Bronchial epithelial cell (primary cell): ENCODE measurements at regions not wholly inside any gene's neighbourhood (a gene's known extent, or its start where the extent isn't known, plus 50 kb on each side); places are given as distances from the start of the nearest gene placed in this dataset.

Experiments used
- DNase-seq: peaks from one replicate; pipeline ENCODE4 v3.0.0-alpha.2; 2010; ENCODE audit warnings: low read depth
- FAIRE-seq: peaks from 2 replicates; lab custom pipeline; 2011; peaks lifted over from hg19 to GRCh38; lab: Jason Lieb, UNC
- H3K27me3 ChIP-seq: 2 replicates; pipeline ENCODE4 v1.5.1; 2011; ENCODE audit warnings: low read length; ENCODE audit not compliant: control insufficient read depth, insufficient read depth
- H3K36me3 ChIP-seq: 2 replicates; pipeline ENCODE4 v1.5.1; 2011; ENCODE audit warnings: low read length; ENCODE audit not compliant: control insufficient read depth, insufficient read depth
- H3K4me3 ChIP-seq: 2 replicates; pipeline ENCODE4 v1.5.1; 2011; ENCODE audit warnings: mild to moderate bottlenecking, low read depth, low read length, control low read depth
- TF ChIP-seq, protein P1 (sequence below): IDR thresholded peaks from 2 replicates; pipeline ENCODE4 v1.5.1; 2011; ENCODE audit warnings: mild to moderate bottlenecking, moderate library complexity, low read length, control low read depth, inconsistent platforms; ENCODE audit not compliant: insufficient read depth, severe bottlenecking

- FAIRE-seq (no peak), DNase-seq (no peak)
- TF ChIP-seq, protein P1, sequence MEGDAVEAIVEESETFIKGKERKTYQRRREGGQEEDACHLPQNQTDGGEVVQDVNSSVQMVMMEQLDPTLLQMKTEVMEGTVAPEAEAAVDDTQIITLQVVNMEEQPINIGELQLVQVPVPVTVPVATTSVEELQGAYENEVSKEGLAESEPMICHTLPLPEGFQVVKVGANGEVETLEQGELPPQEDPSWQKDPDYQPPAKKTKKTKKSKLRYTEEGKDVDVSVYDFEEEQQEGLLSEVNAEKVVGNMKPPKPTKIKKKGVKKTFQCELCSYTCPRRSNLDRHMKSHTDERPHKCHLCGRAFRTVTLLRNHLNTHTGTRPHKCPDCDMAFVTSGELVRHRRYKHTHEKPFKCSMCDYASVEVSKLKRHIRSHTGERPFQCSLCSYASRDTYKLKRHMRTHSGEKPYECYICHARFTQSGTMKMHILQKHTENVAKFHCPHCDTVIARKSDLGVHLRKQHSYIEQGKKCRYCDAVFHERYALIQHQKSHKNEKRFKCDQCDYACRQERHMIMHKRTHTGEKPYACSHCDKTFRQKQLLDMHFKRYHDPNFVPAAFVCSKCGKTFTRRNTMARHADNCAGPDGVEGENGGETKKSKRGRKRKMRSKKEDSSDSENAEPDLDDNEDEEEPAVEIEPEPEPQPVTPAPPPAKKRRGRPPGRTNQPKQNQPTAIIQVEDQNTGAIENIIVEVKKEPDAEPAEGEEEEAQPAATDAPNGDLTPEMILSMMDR = no peak
- Histone ChIP-seq H3K36me3 (no peaks in the 10 kb centered on the region), H3K4me3 (no peak overlapping the region), H3K27me3 (no peaks in the 10 kb centered on the region)
Measured at GRCh38 chr11:122398167-122398566, 257.4 kb upstream of the UBASH3B start.

GRCh38 chr11:122395282-122395681 lies 260.2 kb upstream of the UBASH3B start:
- TF ChIP-seq, protein P1 = no peak
- DNase-seq (no peak), FAIRE-seq (no peak)
- Histone ChIP-seq H3K36me3 (no peaks in the 10 kb centered on the region), H3K27me3 (no peaks in the 10 kb centered on the region), H3K4me3 (no peak overlapping the region)

GRCh38 chr11:122394313-122394712 lies 261.2 kb upstream of the UBASH3B start:
- Histone ChIP-seq H3K4me3 (no peak overlapping the region), H3K36me3 (no peaks in the 10 kb centered on the region), H3K27me3 (no peaks in the 10 kb centered on the region)
- no peak for FAIRE-seq
- DNase-seq = no peak
- TF ChIP-seq, protein P1 = no peak

DNA sequence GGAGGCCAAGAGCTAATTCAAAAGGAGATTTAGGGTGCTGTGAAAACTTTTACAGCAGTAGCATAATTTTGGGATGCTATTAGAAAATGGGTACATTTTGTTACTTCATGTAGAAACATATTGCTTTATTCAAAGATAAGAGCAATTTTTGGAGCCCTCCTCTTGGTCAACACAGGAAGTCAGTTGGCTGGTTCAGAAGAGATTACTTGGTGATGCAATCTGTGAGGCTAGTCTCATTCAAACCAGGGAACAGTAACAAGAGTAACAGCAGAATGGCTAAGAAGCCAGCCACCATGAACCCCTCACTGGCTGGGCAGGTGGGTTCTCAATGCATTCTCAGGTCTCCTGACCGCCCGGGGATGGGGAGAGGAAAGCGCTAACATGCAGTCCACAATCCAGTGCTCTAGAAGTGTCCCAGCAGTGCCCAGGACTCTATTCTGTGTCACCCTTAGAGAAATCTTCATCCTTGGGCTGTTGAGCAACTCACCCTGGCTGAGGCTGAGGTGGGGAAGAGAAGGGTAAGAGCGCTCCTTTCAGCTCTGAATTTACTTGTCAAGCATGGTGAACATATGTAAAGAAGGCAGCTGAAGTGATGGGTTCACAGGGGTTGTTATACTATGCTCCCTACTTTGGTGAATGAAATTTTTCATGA lies 262.2 kb upstream of the UBASH3B start:
- Histone ChIP-seq H3K4me3 (no peak overlapping the region), H3K27me3 (no peaks in the 10 kb centered on the region), H3K36me3 (no peaks in the 10 kb centered on the region)
- DNase-seq (no peak), FAIRE-seq (no peak)
- TF ChIP-seq, protein P1 = no peak

GRCh38 chr11:122392508-122392907 lies 263.0 kb upstream of the UBASH3B start:
- TF ChIP-seq, protein P1 = no peak
- Histone ChIP-seq H3K36me3 (no peaks in the 10 kb centered on the region), H3K4me3 (no peak overlapping the region), H3K27me3 (no peaks in the 10 kb centered on the region)
- no peak for DNase-seq
- FAIRE-seq = no peak

- FAIRE-seq = no peak
- TF ChIP-seq, protein P1 = no peak
- no peak overlapping the region for H3K4me3 ChIP-seq
- no peak for DNase-seq
- no peaks in the 10 kb centered on the region for H3K36me3 ChIP-seq
- no peaks in the 10 kb centered on the region for H3K27me3 ChIP-seq
Measured at GRCh38 chr11:122391049-122391448, 264.5 kb upstream of the UBASH3B start.
